ENCODE measurements at regions not wholly inside any gene's neighbourhood (a gene's known extent, or its start where the extent isn't known, plus 50 kb on each side); places are given as distances from the start of the nearest gene placed in this dataset.

- TF ChIP-seq CTCF (IDR thresholded peaks at IDR 0.05) (no peak), POLR2AphosphoS5 (IDR thresholded peaks at IDR 0.05) (no peak), POLR2A (IDR thresholded peaks at IDR 0.05) (no peak)
Observed at GRCh38 chr2:225130093-225130492, 87.8 kb upstream of the DOCK10 start.

Data from suprapubic skin (tissue), 4 donors.